SH-SY5Y (cell line): ENCODE measurements at regions not wholly inside any gene's neighbourhood (a gene's known extent, or its start where the extent isn't known, plus 50 kb on each side); places are given as distances from the start of the nearest gene placed in this dataset.

Source experiments
- GATA2 ChIP-seq: IDR thresholded peaks from 2 replicates; pipeline ENCODE4 v1.6.1; 2011; ENCODE audit warnings: mild to moderate bottlenecking, low read depth, low read length
- GATA3 ChIP-seq: IDR thresholded peaks from 2 replicates; pipeline ENCODE4 v1.6.1; 2011; ENCODE audit warnings: low read depth, mild to moderate bottlenecking, low read length, moderate library complexity

GRCh38 chr17:71023249-71024030 is 854.1 kb downstream of the KCNJ2 start:
- TF ChIP-seq GATA2 (peak; percentile 28; the same call in 1 of the 2 replicates), GATA3 (no peak)

GRCh38 chr17:71024172-71024571 is 854.8 kb downstream of the KCNJ2 start:
- TF ChIP-seq GATA2 = no peak

- TF ChIP-seq GATA2 (no peak), GATA3 (no peak)
Measured at GRCh38 chr17:71024969-71025368, 855.6 kb downstream of the KCNJ2 start.

GRCh38 chr17:71029246-71029645 is 859.9 kb downstream of the KCNJ2 start:
- TF ChIP-seq GATA2 (no peak), GATA3 (no peak)

- TF ChIP-seq GATA2 (no peak), GATA3 (no peak)
Measured at GRCh38 chr17:71032746-71033273, 863.5 kb downstream of the KCNJ2 start.

GRCh38 chr17:71033336-71033735 is 864.0 kb downstream of the KCNJ2 start:
- no peak for TF ChIP-seq GATA3
- TF ChIP-seq GATA2 = no peak

- TF ChIP-seq GATA3 = no peak
- TF ChIP-seq GATA2 = no peak
Measured at GRCh38 chr17:71035226-71035625, 865.9 kb downstream of the KCNJ2 start.

- TF ChIP-seq GATA2 = no peak
- TF ChIP-seq GATA3 = no peak
Measured at GRCh38 chr17:71037386-71037785, 868.1 kb downstream of the KCNJ2 start.

- no peak for TF ChIP-seq GATA3
- no peak for TF ChIP-seq GATA2
Measured at GRCh38 chr17:71039391-71039790, 870.1 kb downstream of the KCNJ2 start.

GRCh38 chr17:71052971-71053370 is 883.6 kb downstream of the KCNJ2 start:
- TF ChIP-seq GATA3 (no peak), GATA2 (no peak)

GRCh38 chr17:71055128-71055527 is 885.8 kb downstream of the KCNJ2 start:
- TF ChIP-seq GATA3 (no peak), GATA2 (no peak)

GRCh38 chr17:71057448-71057847 is 888.1 kb downstream of the KCNJ2 start:
- TF ChIP-seq GATA3 (no peak), GATA2 (no peak)

GRCh38 chr17:71057938-71058337 is 888.6 kb downstream of the KCNJ2 start:
- TF ChIP-seq GATA2 (no peak), GATA3 (no peak)

GRCh38 chr17:71063127-71063526 is 893.8 kb downstream of the KCNJ2 start:
- TF ChIP-seq GATA3 (no peak), GATA2 (no peak)

GRCh38 chr17:71063559-71063958 is 894.2 kb downstream of the KCNJ2 start:
- no peak for TF ChIP-seq GATA3
- TF ChIP-seq GATA2 = no peak
